ENCODE measurements at regions not wholly inside any gene's neighbourhood (a gene's known extent, or its start where the extent isn't known, plus 50 kb on each side); places are given as distances from the start of the nearest gene placed in this dataset.
"Not testable (repeated sequence)": the region's sequence is repeated elsewhere in the genome, so short reads cannot be mapped to it uniquely, and the experiment has no call there.

- DNase-seq (ENCODE audit: low read depth) = no peak
- no peak overlapping the region for H3K4me3 ChIP-seq (ENCODE audit: low read length)
- TF ChIP-seq CTCF (IDR thresholded peaks at IDR 0.05; ENCODE audit: insufficient read depth, low read depth, low read length, missing control alignments) = no peak
These were observed 198.7 kb upstream of the LHX8 start for GRCh38 chr1:74935446-74935845.

GRCh38 chr1:74937176-74937575, 197.0 kb upstream of the LHX8 start:
- no peak for DNase-seq (ENCODE audit: low read depth)
- no peak for TF ChIP-seq CTCF (IDR thresholded peaks at IDR 0.05; ENCODE audit: insufficient read depth, low read depth, low read length, missing control alignments)
- H3K4me3 ChIP-seq (ENCODE audit: low read length) = no peak overlapping the region

- no peak for TF ChIP-seq CTCF (IDR thresholded peaks at IDR 0.05; ENCODE audit: insufficient read depth, low read depth, low read length, missing control alignments)
- H3K4me3 ChIP-seq (ENCODE audit: low read length) = no peak overlapping the region
- no peak for DNase-seq (ENCODE audit: low read depth)
These were observed 191.1 kb upstream of the LHX8 start for GRCh38 chr1:74943046-74943445.

- H3K4me3 ChIP-seq (ENCODE audit: low read length) = no peak overlapping the region
- TF ChIP-seq CTCF (IDR thresholded peaks at IDR 0.05; ENCODE audit: insufficient read depth, low read depth, low read length, missing control alignments) = no peak
- DNase-seq (ENCODE audit: low read depth) = no peak
These were observed 187.8 kb upstream of the LHX8 start for GRCh38 chr1:74946388-74946787.

GRCh38 chr1:74949348-74949747, 184.8 kb upstream of the LHX8 start:
- DNase-seq (ENCODE audit: low read depth); H3K4me3 ChIP-seq (ENCODE audit: low read length): not testable (repeated sequence)

- not testable (repeated sequence) for DNase-seq (ENCODE audit: low read depth); H3K4me3 ChIP-seq (ENCODE audit: low read length)
These were observed 182.2 kb upstream of the LHX8 start for GRCh38 chr1:74951981-74952380.

GRCh38 chr1:74952786-74953185, 181.4 kb upstream of the LHX8 start:
- no peak overlapping the region for H3K4me3 ChIP-seq (ENCODE audit: low read length)
- TF ChIP-seq CTCF (IDR thresholded peaks at IDR 0.05; ENCODE audit: insufficient read depth, low read depth, low read length, missing control alignments) = no peak
- DNase-seq (ENCODE audit: low read depth) = no peak

GRCh38 chr1:74953622-74954021, 180.6 kb upstream of the LHX8 start:
- TF ChIP-seq CTCF (IDR thresholded peaks at IDR 0.05; ENCODE audit: insufficient read depth, low read depth, low read length, missing control alignments) = no peak
- no peak for DNase-seq (ENCODE audit: low read depth)

More at GRCh38 chr1:74953622-74954021, 180.6 kb upstream of the LHX8 start:
- no peak overlapping the region for H3K4me3 ChIP-seq (ENCODE audit: low read length)

All from epithelial cell of esophagus (primary cell).